Hepatic stellate cell (primary cell): ENCODE measurements at regions not wholly inside any gene's neighbourhood (a gene's known extent, or its start where the extent isn't known, plus 50 kb on each side); places are given as distances from the start of the nearest gene placed in this dataset.
"Not testable (repeated sequence)": the region's sequence is repeated elsewhere in the genome, so short reads cannot be mapped to it uniquely, and the experiment has no call there.

ENCODE experiments used
- DNase-seq: peaks from one replicate; pipeline ENCODE4 v3.0.0; 2011; ENCODE audit warnings: low spot score

- DNase-seq = no peak
These were observed 290.6 kb upstream of the ARHGEF26 start for GRCh38 chr3:153830552-153830951.

DNA sequence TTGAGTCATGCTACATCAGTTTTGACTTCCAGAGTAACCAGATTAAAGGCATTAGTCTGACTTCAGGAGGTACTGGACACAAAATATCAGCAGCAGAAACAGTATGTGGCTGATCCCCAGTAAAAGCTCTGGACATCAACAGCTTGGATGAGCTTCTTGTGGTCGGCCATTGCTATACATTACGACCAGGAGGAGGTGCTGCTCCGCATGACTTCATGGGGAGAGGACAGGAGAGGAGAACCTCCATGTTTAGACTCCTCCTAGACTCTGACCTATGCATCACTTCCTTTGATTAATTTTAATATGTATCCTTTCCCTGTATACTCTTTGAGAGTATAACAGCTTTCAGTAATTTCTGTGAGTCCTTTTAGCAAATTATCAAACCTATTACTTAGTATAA lies 285.6 kb upstream of the ARHGEF26 start:
- DNase-seq = no peak

GRCh38 chr3:153840487-153840886 lies 280.7 kb upstream of the ARHGEF26 start:
- no peak for DNase-seq

DNA sequence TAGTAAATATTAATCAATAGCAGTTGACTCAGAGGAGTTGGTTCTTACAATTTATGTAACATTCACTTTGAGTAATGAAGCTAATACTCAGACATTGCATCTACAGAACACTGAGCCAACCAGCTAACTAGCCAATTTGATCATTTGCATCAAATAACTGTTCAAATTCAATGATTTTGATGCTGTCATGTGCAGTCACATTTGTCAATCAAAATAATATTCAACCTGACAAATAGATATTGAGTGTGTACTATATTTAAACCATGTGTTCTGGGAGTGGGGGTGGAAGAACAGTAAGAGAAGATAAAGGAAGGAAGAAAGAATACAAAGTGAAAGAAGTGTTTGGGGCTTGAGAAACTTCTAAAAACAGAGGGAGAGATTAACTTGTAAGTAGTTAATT lies 277.2 kb upstream of the ARHGEF26 start:
- DNase-seq = no peak

DNA sequence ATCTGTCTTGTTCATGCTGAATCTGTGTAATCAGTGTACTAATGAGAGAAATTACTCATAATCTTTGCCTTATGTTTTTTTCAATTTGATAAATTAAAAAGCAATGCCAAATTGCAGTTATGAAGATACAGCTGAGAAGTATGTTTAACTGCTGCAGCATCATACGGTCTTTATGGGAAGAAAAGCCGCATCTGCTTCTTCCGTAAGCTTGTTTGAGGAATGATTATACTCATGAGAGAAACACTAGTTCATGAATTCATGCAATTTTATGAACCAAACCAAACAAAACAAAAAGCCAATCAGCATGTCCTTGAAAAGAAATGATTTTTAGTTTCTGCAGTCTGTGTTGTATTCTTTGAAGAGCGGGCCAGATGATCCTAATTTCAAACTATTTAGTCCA lies 275.9 kb upstream of the ARHGEF26 start:
- no peak for DNase-seq

GRCh38 chr3:153848702-153849101 lies 272.5 kb upstream of the ARHGEF26 start:
- DNase-seq = no peak

DNA sequence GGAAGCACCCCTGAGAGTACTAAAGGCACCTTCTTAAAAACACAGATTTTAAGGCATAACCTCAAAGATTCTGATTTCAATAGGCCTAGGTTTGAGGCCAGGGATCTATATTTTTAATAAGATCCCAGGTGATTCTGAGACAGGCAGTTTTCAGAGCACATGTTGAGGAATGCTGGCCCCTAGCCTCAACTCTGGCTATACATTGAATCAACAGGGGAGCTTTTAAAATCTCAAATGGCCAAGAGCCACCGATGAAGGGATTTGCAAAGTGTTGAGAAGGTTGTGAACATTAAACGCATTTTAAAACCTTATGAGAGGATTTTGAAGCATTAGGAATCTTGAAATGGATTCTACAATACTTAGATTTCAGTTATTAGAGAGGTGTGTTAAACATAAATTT lies 268.8 kb upstream of the ARHGEF26 start:
- no peak for DNase-seq

- DNase-seq = no peak
These were observed 268.0 kb upstream of the ARHGEF26 start for GRCh38 chr3:153853163-153853562.

DNA sequence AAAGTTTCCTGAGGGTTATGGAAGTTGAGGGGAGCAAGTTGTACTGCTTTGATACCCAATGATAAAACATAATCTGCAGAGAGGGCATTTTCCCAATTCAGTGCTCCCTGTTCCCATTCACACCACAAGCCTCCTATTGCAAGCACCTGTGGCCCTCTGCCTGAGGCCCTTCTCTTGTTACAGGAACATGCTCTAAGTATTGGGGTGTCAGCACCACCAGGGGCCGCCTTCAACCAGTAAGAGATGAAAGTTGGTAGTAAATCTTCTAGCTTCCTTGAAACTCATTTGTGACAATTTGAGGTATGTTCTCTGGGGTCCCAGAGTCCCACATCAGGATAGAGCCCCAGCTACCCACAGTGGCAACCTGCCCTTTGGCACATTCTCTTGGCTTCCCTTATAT lies 265.4 kb upstream of the ARHGEF26 start:
- no peak for DNase-seq

- DNase-seq = no peak
These were observed 264.3 kb upstream of the ARHGEF26 start for GRCh38 chr3:153856932-153857331.

- DNase-seq = no peak
These were observed 256.4 kb upstream of the ARHGEF26 start for GRCh38 chr3:153864793-153865192.

GRCh38 chr3:153866901-153867300 lies 254.3 kb upstream of the ARHGEF26 start:
- DNase-seq = no peak

GRCh38 chr3:153874348-153874747 lies 246.8 kb upstream of the ARHGEF26 start:
- not testable (repeated sequence) for DNase-seq

DNA sequence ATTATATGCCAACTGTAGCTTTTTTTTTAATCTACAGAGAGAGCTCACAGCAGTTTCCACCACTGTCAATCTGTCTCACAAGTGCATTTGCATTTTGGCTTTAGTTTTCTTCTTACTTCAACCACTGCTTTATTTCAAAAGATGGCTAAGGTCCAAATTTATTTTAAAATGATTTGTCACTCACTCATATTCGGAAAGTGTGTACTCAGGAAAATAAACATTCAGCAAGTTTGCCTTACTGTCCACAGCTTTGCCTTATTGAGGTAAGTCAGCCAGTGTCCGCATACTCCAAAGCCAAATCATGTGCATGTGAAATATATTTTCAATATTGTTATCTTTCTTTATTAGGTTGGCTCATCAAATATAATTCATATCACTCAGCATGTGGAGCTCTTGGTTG lies 240.7 kb upstream of the ARHGEF26 start:
- DNase-seq = no peak

- no peak for DNase-seq
These were observed 240.0 kb upstream of the ARHGEF26 start for GRCh38 chr3:153881201-153881600.

DNA sequence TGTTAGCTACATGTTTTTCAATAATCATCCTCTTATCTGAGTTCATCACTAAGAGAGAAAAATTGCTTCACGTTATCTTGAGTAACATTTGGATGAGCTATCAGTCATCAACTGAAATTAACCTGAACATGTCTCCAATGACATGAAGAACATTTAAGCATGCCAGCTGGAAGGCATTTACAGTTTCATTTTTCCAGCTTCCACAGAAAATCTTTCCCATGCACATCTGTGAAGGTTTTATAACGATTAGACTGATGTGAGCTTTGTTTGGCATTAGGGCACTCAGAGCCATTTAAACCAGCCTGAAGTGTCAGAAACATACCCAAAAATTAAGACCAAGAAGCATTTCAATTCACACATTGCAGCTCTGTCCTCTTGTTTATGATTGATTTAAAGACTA lies 235.8 kb upstream of the ARHGEF26 start:
- DNase-seq = no peak

GRCh38 chr3:153889905-153890334 lies 231.3 kb upstream of the ARHGEF26 start:
- no peak for DNase-seq

- DNase-seq = no peak
These were observed 229.1 kb upstream of the ARHGEF26 start for GRCh38 chr3:153892126-153892525.

GRCh38 chr3:153894857-153895256 lies 226.3 kb upstream of the ARHGEF26 start:
- no peak for DNase-seq

- no peak for DNase-seq
These were observed 225.0 kb upstream of the ARHGEF26 start for GRCh38 chr3:153896197-153896596.

DNA sequence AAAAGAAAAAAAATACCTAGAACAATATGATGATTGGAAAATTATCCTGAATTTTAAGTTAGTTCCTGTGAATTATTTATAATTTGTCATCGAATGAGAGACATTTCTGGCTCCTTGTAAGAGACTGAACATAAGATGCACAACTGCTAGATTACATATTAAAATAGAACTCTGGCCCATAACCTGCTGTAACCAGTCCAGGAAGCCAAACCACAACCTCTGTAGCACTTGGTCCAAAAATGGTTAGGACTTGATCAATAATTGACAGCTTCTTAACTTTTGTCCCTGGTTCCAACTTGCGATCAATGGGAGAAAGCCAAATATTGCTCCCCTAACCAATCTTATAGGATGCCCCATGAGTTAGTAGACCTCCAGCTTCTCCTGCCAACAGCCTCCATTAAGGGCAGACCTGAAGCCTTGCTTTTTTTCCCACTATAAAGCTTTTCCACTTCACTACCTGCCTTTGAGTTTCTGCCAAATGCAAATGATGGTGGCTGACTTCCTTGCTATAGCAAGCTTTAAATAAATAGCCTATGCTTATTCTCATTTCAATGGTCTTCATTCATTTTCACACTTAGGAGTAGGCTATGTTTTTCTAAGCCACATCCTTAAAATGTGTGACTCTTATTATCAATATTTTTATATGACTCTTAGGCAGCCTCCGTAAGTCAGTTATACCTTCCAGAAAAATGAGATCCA lies 224.0 kb upstream of the ARHGEF26 start:
- DNase-seq = no peak

DNA sequence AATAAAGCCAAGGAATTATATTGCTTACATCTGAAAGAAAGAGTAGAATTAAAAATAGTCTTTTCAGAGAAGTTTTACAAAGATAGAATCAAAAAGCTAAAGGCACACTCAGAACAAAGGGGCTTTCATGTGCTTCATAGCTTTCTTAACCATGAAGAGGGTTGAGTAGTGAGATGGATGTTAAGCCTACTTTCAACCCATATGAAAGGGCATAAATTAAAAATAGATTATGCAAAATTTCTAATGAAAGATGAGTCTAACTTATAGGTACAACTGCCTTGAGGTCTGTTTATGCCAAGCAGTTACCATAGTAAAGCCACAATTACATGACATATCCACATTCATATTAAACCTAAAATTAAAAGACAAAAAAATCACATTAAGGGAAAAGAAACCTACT lies 223.3 kb upstream of the ARHGEF26 start:
- no peak for DNase-seq

- DNase-seq = no peak
These were observed 220.0 kb upstream of the ARHGEF26 start for GRCh38 chr3:153901152-153901551.

GRCh38 chr3:153901991-153902390 lies 219.2 kb upstream of the ARHGEF26 start:
- DNase-seq = no peak

DNA sequence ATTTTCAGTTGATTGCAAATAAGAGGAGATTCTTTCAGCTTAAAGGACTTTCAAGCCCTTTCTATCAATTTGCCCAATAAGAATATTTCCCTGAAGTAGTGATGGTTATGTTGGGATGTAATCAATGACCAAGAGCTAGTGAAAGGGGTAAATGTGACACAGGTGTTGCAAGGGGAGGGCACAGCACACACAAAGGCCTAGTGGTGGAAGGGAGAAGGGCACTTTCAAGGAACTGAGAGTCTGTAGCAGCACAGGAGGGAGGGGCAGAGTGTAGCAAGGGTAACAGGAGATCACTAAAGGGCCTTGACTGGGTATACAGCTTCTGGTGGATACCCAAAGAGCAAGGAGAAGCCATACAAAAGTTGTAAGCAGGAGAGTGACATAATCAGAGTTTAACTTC lies 217.8 kb upstream of the ARHGEF26 start:
- no peak for DNase-seq
